Activated CD8-positive, alpha-beta T cell treated with anti-CD3 and anti-CD28 coated beads for 36 hours (primary cell): ENCODE measurements at regions not wholly inside any gene's neighbourhood (a gene's known extent, or its start where the extent isn't known, plus 50 kb on each side); places are given as distances from the start of the nearest gene placed in this dataset.

Experiments used
- ATAC-seq: fragments of 200-7000 bp; cut with Tn5 transposase; one replicate; pipeline ENCODE4 v1.10.0; 2021; ENCODE audit warnings: mild to moderate bottlenecking, moderate library complexity
- CTCF ChIA-PET: fragments of 350-600 bp; sonication (Branson Sonifier 250); formaldehyde crosslinking; loops from one replicate; lab custom pipeline; 2021; ENCODE audit warnings: antibody characterized with exemption; lab: Charles Lee
- POLR2A ChIA-PET: fragments of 350-600 bp; sonication (Branson Sonifier 250); formaldehyde crosslinking; loops from one replicate; lab custom pipeline; 2021; ENCODE audit warnings: antibody characterized with exemption; lab: Charles Lee
- DNase-seq: peaks from one replicate; pipeline ENCODE4 v3.0.0-alpha.2; 2020
- H3K27ac Mint-ChIP-seq: one replicate; pipeline ENCODE4 v1.8.0; 2021; ENCODE audit warnings: mild to moderate bottlenecking, mixed read lengths
- H3K27me3 Mint-ChIP-seq: one replicate; pipeline ENCODE4 v1.8.0; 2021; ENCODE audit warnings: mixed read lengths
- H3K36me3 Mint-ChIP-seq: one replicate; pipeline ENCODE4 v1.8.0; 2021; ENCODE audit warnings: low read depth, mixed read lengths
- H3K4me1 Mint-ChIP-seq: one replicate; pipeline ENCODE4 v1.8.0; 2021; ENCODE audit warnings: low read depth, mixed read lengths
- H3K4me3 Mint-ChIP-seq: one replicate; pipeline ENCODE4 v1.8.0; 2021; ENCODE audit warnings: mild to moderate bottlenecking, moderate library complexity, mixed read lengths
- H3K9me3 Mint-ChIP-seq: one replicate; pipeline ENCODE4 v1.8.0; 2021; ENCODE audit warnings: mixed read lengths
- CTCF ChIP-seq: fragments of 200-600 bp; IDR thresholded peaks from one replicate; pipeline ENCODE4 v1.8.0; 2022; ENCODE audit warnings: antibody characterized with exemption, mild to moderate bottlenecking
- intact Hi-C: fragments of 100-400 bp; cut with micrococcal nuclease; formaldehyde crosslinking; loops from one replicate; pipeline ENCODE4 v1.10.0; 2022

- Mint-ChIP-seq H3K9me3 (no peaks in the 10 kb centered on the region), H3K27me3 (no peaks in the 10 kb centered on the region), H3K4me3 (no peak overlapping the region), H3K36me3 (no peaks in the 10 kb centered on the region), H3K27ac (no peak overlapping the region), H3K4me1 (no peaks in the 10 kb centered on the region)
- ChIA-PET CTCF (no interaction called here), POLR2A (no interaction called here)
- no peak for TF ChIP-seq CTCF
- ATAC-seq (no peak), DNase-seq (no peak)
- intact Hi-C loops = no loop called here
Measured at GRCh38 chr4:144582105-144582850, 63.7 kb upstream of the HHIP start.

- no peak for ATAC-seq
- no peak overlapping the region for H3K27ac Mint-ChIP-seq
- TF ChIP-seq CTCF = no peak
- no peaks in the 10 kb centered on the region for H3K27me3 Mint-ChIP-seq
- CTCF ChIA-PET = no interaction called here
- intact Hi-C loops = no loop called here
- no peaks in the 10 kb centered on the region for H3K4me1 Mint-ChIP-seq
- no peak overlapping the region for H3K4me3 Mint-ChIP-seq
- H3K36me3 Mint-ChIP-seq = no peaks in the 10 kb centered on the region
- no peak for DNase-seq
- POLR2A ChIA-PET = no interaction called here
- H3K9me3 Mint-ChIP-seq = no peaks in the 10 kb centered on the region
Measured at GRCh38 chr4:144582975-144583374, 63.0 kb upstream of the HHIP start.

GRCh38 chr4:144583658-144584057 is 62.3 kb upstream of the HHIP start:
- H3K4me3 Mint-ChIP-seq = no peak overlapping the region
- no peaks in the 10 kb centered on the region for H3K27me3 Mint-ChIP-seq
- intact Hi-C loops = no loop called here
- no peaks in the 10 kb centered on the region for H3K4me1 Mint-ChIP-seq
- ATAC-seq = no peak
- POLR2A ChIA-PET = no interaction called here
- CTCF ChIA-PET = interaction anchor here (1.4 kb wide), 1 partner anchor 11 kb away, joined by 5 read pairs; no protein-coding TSS in a partner anchor
- no peak for DNase-seq
- TF ChIP-seq CTCF = no peak
- H3K27ac Mint-ChIP-seq = no peak overlapping the region
- no peaks in the 10 kb centered on the region for H3K36me3 Mint-ChIP-seq
- no peaks in the 10 kb centered on the region for H3K9me3 Mint-ChIP-seq

GRCh38 chr4:144584428-144584827 is 61.5 kb upstream of the HHIP start:
- ChIA-PET POLR2A (no interaction called here), CTCF (interaction anchor here (1.4 kb wide), 1 partner anchor 12 kb away, joined by 5 read pairs; no protein-coding TSS in a partner anchor)
- intact Hi-C loops = no loop called here
- Mint-ChIP-seq H3K27ac (no peak overlapping the region), H3K4me3 (no peak overlapping the region), H3K9me3 (no peaks in the 10 kb centered on the region), H3K36me3 (no peaks in the 10 kb centered on the region), H3K4me1 (no peaks in the 10 kb centered on the region), H3K27me3 (no peaks in the 10 kb centered on the region)
- ATAC-seq (no peak), DNase-seq (no peak)
- no peak for TF ChIP-seq CTCF

- Mint-ChIP-seq H3K27me3 (peaks cover 3% of the 10 kb centered on the region), H3K36me3 (no peaks in the 10 kb centered on the region), H3K27ac (no peak overlapping the region), H3K9me3 (no peaks in the 10 kb centered on the region), H3K4me1 (no peaks in the 10 kb centered on the region), H3K4me3 (no peak overlapping the region)
- no peak for TF ChIP-seq CTCF
- no peak for ATAC-seq
- intact Hi-C loops = no loop called here
- DNase-seq = no peak
- ChIA-PET POLR2A (no interaction called here), CTCF (no interaction called here)
Measured at GRCh38 chr4:144589512-144589911, 56.4 kb upstream of the HHIP start.
